ENCODE measurements at regions not wholly inside any gene's neighbourhood (a gene's known extent, or its start where the extent isn't known, plus 50 kb on each side); places are given as distances from the start of the nearest gene placed in this dataset.

GRCh38 chr15:56824175-56824574, 90.9 kb upstream of the ZNF280D start:
- intact Hi-C loops (cut with micrococcal nuclease), result no loop called here
- H3K27ac Mint-ChIP-seq, result no peak overlapping the region
- ChIA-PET POLR2A (no interaction called here), CTCF (interaction anchor here (1.6 to 2.4 kb wide), 2 partner anchors 45 to 327 kb away, joined by 3 to 11 read pairs; no protein-coding TSS in a partner anchor)
- no peak for DNase-seq
- no peaks in the 10 kb centered on the region for H3K9me3 Mint-ChIP-seq
- no peak overlapping the region for H3K4me3 Mint-ChIP-seq
- no peaks in the 10 kb centered on the region for H3K36me3 Mint-ChIP-seq
- no peaks in the 10 kb centered on the region for H3K27me3 Mint-ChIP-seq
- H3K4me1 Mint-ChIP-seq (ENCODE audit: low read depth), result no peaks in the 10 kb centered on the region

GRCh38 chr15:56821721-56822425, 88.6 kb upstream of the ZNF280D start:
- ChIA-PET POLR2A (no interaction called here), CTCF (interaction anchor here (0.7 to 2.4 kb wide), 7 partner anchors 8 to 485 kb away, joined by 3 to 11 read pairs (median 3); no protein-coding TSS in a partner anchor)
- Mint-ChIP-seq H3K27me3 (no peaks in the 10 kb centered on the region), H3K27ac (no peak overlapping the region), H3K9me3 (no peaks in the 10 kb centered on the region), H3K4me1 (ENCODE audit: low read depth) (no peaks in the 10 kb centered on the region), H3K36me3 (no peaks in the 10 kb centered on the region), H3K4me3 (no peak overlapping the region)
- intact Hi-C loops (cut with micrococcal nuclease), result loop anchor here (1.0 kb wide), 1 partner anchor 484 kb away; no protein-coding TSS in a partner anchor
- DNase-seq, result peak; percentile 53

- intact Hi-C loops (cut with micrococcal nuclease), result no loop called here
- POLR2A ChIA-PET, result no interaction called here
- Mint-ChIP-seq H3K4me1 (ENCODE audit: low read depth) (no peaks in the 10 kb centered on the region), H3K4me3 (no peak overlapping the region), H3K9me3 (no peaks in the 10 kb centered on the region), H3K36me3 (no peaks in the 10 kb centered on the region), H3K27ac (no peak overlapping the region), H3K27me3 (no peaks in the 10 kb centered on the region)
- CTCF ChIA-PET, result interaction anchor here (1.3 to 1.4 kb wide), 2 partner anchors 50 to 469 kb away, joined by 3 read pairs; no protein-coding TSS in a partner anchor
- DNase-seq, result no peak
These were observed 87.0 kb upstream of the ZNF280D start for GRCh38 chr15:56820333-56820732.

GRCh38 chr15:56817321-56818080, 84.2 kb upstream of the ZNF280D start:
- POLR2A ChIA-PET, result no interaction called here
- CTCF ChIA-PET, result interaction anchor here (0.6 to 1.9 kb wide), 2 partner anchors 254 to 489 kb away, joined by 4 read pairs; no protein-coding TSS in a partner anchor
- DNase-seq, result no peak
- no peaks in the 10 kb centered on the region for H3K9me3 Mint-ChIP-seq
- no peak overlapping the region for H3K27ac Mint-ChIP-seq
- no peaks in the 10 kb centered on the region for H3K4me1 Mint-ChIP-seq (ENCODE audit: low read depth)
- no peak overlapping the region for H3K4me3 Mint-ChIP-seq
- no peaks in the 10 kb centered on the region for H3K27me3 Mint-ChIP-seq
- intact Hi-C loops (cut with micrococcal nuclease), result no loop called here
- H3K36me3 Mint-ChIP-seq, result no peaks in the 10 kb centered on the region

GRCh38 chr15:56816781-56817180, 83.5 kb upstream of the ZNF280D start:
- POLR2A ChIA-PET, result no interaction called here

GRCh38 chr15:56815247-56815646, 81.9 kb upstream of the ZNF280D start:
- peaks cover 4% of the 10 kb centered on the region for H3K9me3 Mint-ChIP-seq
- H3K4me3 Mint-ChIP-seq, result no peak overlapping the region
- ChIA-PET POLR2A (no interaction called here), CTCF (no interaction called here)
- peak; percentile 46 for DNase-seq
- no peaks in the 10 kb centered on the region for H3K4me1 Mint-ChIP-seq (ENCODE audit: low read depth)
- H3K27ac Mint-ChIP-seq, result no peak overlapping the region
- H3K27me3 Mint-ChIP-seq, result no peaks in the 10 kb centered on the region
- intact Hi-C loops (cut with micrococcal nuclease), result no loop called here
- peaks cover 2% of the 10 kb centered on the region for H3K36me3 Mint-ChIP-seq

More at GRCh38 chr15:56816781-56817180, 83.5 kb upstream of the ZNF280D start:
- Mint-ChIP-seq H3K4me3 (no peak overlapping the region), H3K36me3 (no peaks in the 10 kb centered on the region), H3K4me1 (ENCODE audit: low read depth) (no peaks in the 10 kb centered on the region), H3K27ac (no peak overlapping the region), H3K27me3 (no peaks in the 10 kb centered on the region), H3K9me3 (no peaks in the 10 kb centered on the region)
- CTCF ChIA-PET, result interaction anchor here (0.6 to 1.9 kb wide), 2 partner anchors 255 to 490 kb away, joined by 4 read pairs; no protein-coding TSS in a partner anchor
- intact Hi-C loops (cut with micrococcal nuclease), result no loop called here
- no peak for DNase-seq

- Mint-ChIP-seq H3K27me3 (no peaks in the 10 kb centered on the region), H3K36me3 (peaks cover 2% of the 10 kb centered on the region), H3K9me3 (peaks cover 9% of the 10 kb centered on the region), H3K4me1 (ENCODE audit: low read depth) (no peaks in the 10 kb centered on the region), H3K4me3 (no peak overlapping the region), H3K27ac (no peak overlapping the region)
- ChIA-PET CTCF (no interaction called here), POLR2A (no interaction called here)
- intact Hi-C loops (cut with micrococcal nuclease), result no loop called here
- DNase-seq, result no peak
These were observed 81.1 kb upstream of the ZNF280D start for GRCh38 chr15:56814429-56814828.

GRCh38 chr15:56813995-56814394, 80.7 kb upstream of the ZNF280D start:
- H3K27ac Mint-ChIP-seq, result no peak overlapping the region
- H3K9me3 Mint-ChIP-seq, result peaks cover 13% of the 10 kb centered on the region
- intact Hi-C loops (cut with micrococcal nuclease), result no loop called here
- H3K27me3 Mint-ChIP-seq, result no peaks in the 10 kb centered on the region
- no peak for DNase-seq
- H3K36me3 Mint-ChIP-seq, result peaks cover 3% of the 10 kb centered on the region
- ChIA-PET CTCF (interaction anchor here (0.6 kb wide), 1 partner anchor 8 kb away, joined by 3 read pairs; no protein-coding TSS in a partner anchor), POLR2A (interaction anchor here (0.6 kb wide), 1 partner anchor 41 kb away, joined by 3 read pairs; no protein-coding TSS in a partner anchor)
- H3K4me3 Mint-ChIP-seq, result no peak overlapping the region
- no peaks in the 10 kb centered on the region for H3K4me1 Mint-ChIP-seq (ENCODE audit: low read depth)

GRCh38 chr15:56812961-56813360, 79.7 kb upstream of the ZNF280D start:
- Mint-ChIP-seq H3K4me1 (ENCODE audit: low read depth) (no peaks in the 10 kb centered on the region), H3K36me3 (peaks cover 12% of the 10 kb centered on the region), H3K27ac (no peak overlapping the region), H3K27me3 (no peaks in the 10 kb centered on the region), H3K9me3 (peaks cover 23% of the 10 kb centered on the region), H3K4me3 (no peak overlapping the region)
- DNase-seq, result no peak
- CTCF ChIA-PET, result interaction anchor here (0.9 kb wide), 1 partner anchor 57 kb away, joined by 5 read pairs; no protein-coding TSS in a partner anchor
- intact Hi-C loops (cut with micrococcal nuclease), result no loop called here
- POLR2A ChIA-PET, result no interaction called here

- Mint-ChIP-seq H3K4me3 (no peak overlapping the region), H3K4me1 (ENCODE audit: low read depth) (no peaks in the 10 kb centered on the region), H3K36me3 (peaks cover 17% of the 10 kb centered on the region), H3K9me3 (peaks cover 28% of the 10 kb centered on the region), H3K27ac (no peak overlapping the region), H3K27me3 (no peaks in the 10 kb centered on the region)
- intact Hi-C loops (cut with micrococcal nuclease), result no loop called here
- CTCF ChIA-PET, result interaction anchor here (0.9 kb wide), 2 partner anchors 10 to 58 kb away, joined by 3 to 5 read pairs; no protein-coding TSS in a partner anchor
- no peak for DNase-seq
- POLR2A ChIA-PET, result no interaction called here
These were observed 78.9 kb upstream of the ZNF280D start for GRCh38 chr15:56812221-56812620.

GRCh38 chr15:56811586-56811985, 78.3 kb upstream of the ZNF280D start:
- peaks cover 28% of the 10 kb centered on the region for H3K9me3 Mint-ChIP-seq
- H3K27ac Mint-ChIP-seq, result no peak overlapping the region
- no peaks in the 10 kb centered on the region for H3K4me1 Mint-ChIP-seq (ENCODE audit: low read depth)
- POLR2A ChIA-PET, result no interaction called here
- no peaks in the 10 kb centered on the region for H3K27me3 Mint-ChIP-seq
- H3K4me3 Mint-ChIP-seq, result no peak overlapping the region
- intact Hi-C loops (cut with micrococcal nuclease), result no loop called here
- H3K36me3 Mint-ChIP-seq, result peaks cover 17% of the 10 kb centered on the region
- CTCF ChIA-PET, result no interaction called here
- DNase-seq, result no peak

GRCh38 chr15:56808160-56808559, 74.9 kb upstream of the ZNF280D start:
- peaks cover 6% of the 10 kb centered on the region for H3K4me1 Mint-ChIP-seq (ENCODE audit: low read depth)
- H3K27ac Mint-ChIP-seq, result no peak overlapping the region
- H3K9me3 Mint-ChIP-seq, result peaks cover 28% of the 10 kb centered on the region
- no peak overlapping the region for H3K4me3 Mint-ChIP-seq
- H3K27me3 Mint-ChIP-seq, result no peaks in the 10 kb centered on the region
- CTCF ChIA-PET, result no interaction called here
- intact Hi-C loops (cut with micrococcal nuclease), result no loop called here
- no peak for DNase-seq
- POLR2A ChIA-PET, result no interaction called here
- peaks cover 17% of the 10 kb centered on the region for H3K36me3 Mint-ChIP-seq

Data from activated CD4-positive, alpha-beta memory T cell treated with anti-CD3 and anti-CD28 coated beads for 36 hours (primary cell).